Spleen (tissue), 11 donors: ENCODE measurements at regions not wholly inside any gene's neighbourhood (a gene's known extent, or its start where the extent isn't known, plus 50 kb on each side); places are given as distances from the start of the nearest gene placed in this dataset.

ENCODE experiments used
- DNase-seq: peaks from one replicate; pipeline ENCODE4 v3.0.0-alpha.2; 2020
- H3K27ac ChIP-seq, 8 donors: fragments of 200-600 bp; sonication (generic) in 7 of 8; 1 replicate in 4 of 8; 2 replicates in 4 of 8; pipeline versions ENCODE4 v1.5.0 to v1.8.0; 2016 to 2021; ENCODE audit warnings: inconsistent platforms in 4 of 8, mild to moderate bottlenecking in 4 of 8, moderate library complexity in 1 of 8
- H3K27me3 ChIP-seq, 7 donors: fragments of 200-600 bp; sonication (generic) in 6 of 7; replicated peaks in 1 of 7; 1 replicate in 4 of 7; 2 replicates in 3 of 7; pipeline versions ENCODE4 v1.5.0 to v1.8.0; 2016 to 2021; ENCODE audit warnings: inconsistent platforms in 3 of 7, mild to moderate bottlenecking in 1 of 7
- H3K36me3 ChIP-seq, 6 donors: fragments of 200-600 bp; sonication (generic) in 5 of 6; 1 replicate in 4 of 6; 2 replicates in 2 of 6; pipeline versions ENCODE4 v1.5.0 to v1.8.0; 2016 to 2021; ENCODE audit warnings: inconsistent platforms in 2 of 6
- H3K4me1 ChIP-seq, 6 donors: fragments of 200-600 bp; sonication (generic) in 5 of 6; 1 replicate in 3 of 6; 2 replicates in 3 of 6; pipeline versions ENCODE4 v1.5.0 to v1.8.0; 2016 to 2021; ENCODE audit warnings: inconsistent platforms in 3 of 6
- H3K4me3 ChIP-seq, 8 donors: fragments of 200-600 bp; sonication (generic) in 7 of 8; 1 replicate in 4 of 8; 2 replicates in 4 of 8; pipeline versions ENCODE4 v1.5.0 to v1.8.0; 2016 to 2021; ENCODE audit warnings: inconsistent platforms in 4 of 8, mild to moderate bottlenecking in 4 of 8, moderate library complexity in 2 of 8
- H3K9me3 ChIP-seq, 8 donors: fragments of 200-600 bp; sonication (generic) in 7 of 8; 1 replicate in 4 of 8; 2 replicates in 4 of 8; pipeline versions ENCODE4 v1.5.0 to v1.8.0; 2016 to 2021; ENCODE audit warnings: inconsistent platforms in 4 of 8
- CTCF ChIP-seq, 11 experiments: fragments of 200-600 bp in 7 of 11; fragments of 450-650 bp in 4 of 11; sonication (generic) in 4 of 11; IDR thresholded peaks in 8 of 11; conservative IDR thresholded peaks in 3 of 11; 1 replicate in 7 of 11; 2 replicates in 4 of 11; pipeline versions ENCODE4 v1.4.0 to v1.8.0; 2016 to 2021; ENCODE audit warnings: antibody characterized with exemption in 11 of 11, inconsistent platforms in 4 of 11, mild to moderate bottlenecking in 1 of 11
- POLR2A ChIP-seq, 3 donors: fragments of 450-650 bp; IDR thresholded peaks; one replicate each; pipeline ENCODE4 v1.5.1; 2017; ENCODE audit warnings: antibody characterized with exemption in 3 of 3, mild to moderate bottlenecking in 1 of 3
- POLR2AphosphoS5 ChIP-seq, 3 donors: sonication (generic); formaldehyde crosslinking; IDR thresholded peaks; one replicate each; pipeline ENCODE4 v1.5.1; 2017; ENCODE audit warnings: antibody characterized with exemption in 3 of 3
- WGBS, 5 donors: extraction: QIAGEN DNeasy Blood & Tissue Kit in 3 of 5; methylation state at CpG; one replicate each; pipeline versions ENCODE4 v1.1.5 to v1.1.7; 2013 to 2018; 5-methylcytosine and 5-hydroxymethylcytosine counted together
- intact Hi-C: fragments of 100-400 bp; cut with DNase I; formaldehyde crosslinking; loops from one replicate; pipeline ENCODE4 v1.15.0; 2023; ENCODE audit warnings: low total_unique reads
- donor health status: healthy with polysubstance abuse.
- donor health status: DM: no; HTN: no; CAD: no; lungs with moderate emphysema.
- donor health status: DM: no; HTN: no; CAD: no.
- donor health status: Bipolar disorder and iron deficiency.
- donor health status: healthy.
- donor health status: DM: no; HTN: no; CAD: no.
- donor health status: DM: yes; HTN: yes; CAD: no.

GRCh38 chrX:118220509-118220908 lies 103.9 kb upstream of the KLHL13 start:
- TF ChIP-seq POLR2AphosphoS5 (IDR thresholded peaks at IDR 0.05): no peak
- no peak for TF ChIP-seq POLR2A (IDR thresholded peaks at IDR 0.05)
- TF ChIP-seq CTCF (IDR thresholded peaks at IDR 0.05 in 8 of 11, conservative IDR thresholded peaks at IDR 0.05 in 3 of 11): no peak
- no peak for DNase-seq
- Histone ChIP-seq H3K36me3 (no peaks in the 10 kb centered on the region), H3K4me1 (peaks cover 0 to 5% (median 0%) of the 10 kb centered on the region in 6 donors), H3K9me3 (no peaks in the 10 kb centered on the region), H3K27me3 (peaks cover 0 to 6% (median 0%) of the 10 kb centered on the region in 7 donors), H3K4me3 (no peak overlapping the region), H3K27ac (no peak overlapping the region)
- 64 to 92% (median 88%) methylated on average over 1 of the region's 1 CpG for WGBS, 5 donors
- intact Hi-C loops: no loop called here

- intact Hi-C loops: no loop called here
- 47 to 81% (median 58%) methylated on average over 4 of the region's 4 CpGs for WGBS, 5 donors
- Histone ChIP-seq H3K36me3 (no peaks in the 10 kb centered on the region), H3K4me3 (no peak overlapping the region), H3K4me1 (peaks cover 0 to under 1% (median 0%) of the 10 kb centered on the region in 6 donors), H3K9me3 (no peaks in the 10 kb centered on the region), H3K27ac (no peak overlapping the region), H3K27me3 (peaks cover 0 to 6% (median 0%) of the 10 kb centered on the region in 7 donors)
- TF ChIP-seq POLR2AphosphoS5 (IDR thresholded peaks at IDR 0.05) (no peak), POLR2A (IDR thresholded peaks at IDR 0.05) (no peak), CTCF (IDR thresholded peaks at IDR 0.05 in 8 of 11, conservative IDR thresholded peaks at IDR 0.05 in 3 of 11) (no peak)
- no peak for DNase-seq
These were observed 104.7 kb upstream of the KLHL13 start for GRCh38 chrX:118221270-118221669.

GRCh38 chrX:118221733-118222132 lies 105.1 kb upstream of the KLHL13 start:
- Histone ChIP-seq H3K27ac (no peak overlapping the region), H3K9me3 (no peaks in the 10 kb centered on the region), H3K27me3 (peaks cover 0 to 6% (median 0%) of the 10 kb centered on the region in 7 donors), H3K4me1 (no peaks in the 10 kb centered on the region), H3K4me3 (no peak overlapping the region), H3K36me3 (no peaks in the 10 kb centered on the region)
- TF ChIP-seq POLR2AphosphoS5 (IDR thresholded peaks at IDR 0.05) (no peak), POLR2A (IDR thresholded peaks at IDR 0.05) (no peak), CTCF (IDR thresholded peaks at IDR 0.05 in 8 of 11, conservative IDR thresholded peaks at IDR 0.05 in 3 of 11) (no peak)
- DNase-seq: no peak
- WGBS, 5 donors: 51 to 64% (median 60%) methylated on average over 3 of the region's 3 CpGs
- intact Hi-C loops: no loop called here

- Histone ChIP-seq H3K27ac (no peak overlapping the region), H3K36me3 (no peaks in the 10 kb centered on the region), H3K4me3 (no peak overlapping the region), H3K4me1 (no peaks in the 10 kb centered on the region), H3K9me3 (no peaks in the 10 kb centered on the region), H3K27me3 (peaks cover 0 to 6% (median 0%) of the 10 kb centered on the region in 7 donors)
- DNase-seq: no peak
- no peak for TF ChIP-seq POLR2AphosphoS5 (IDR thresholded peaks at IDR 0.05)
- TF ChIP-seq POLR2A (IDR thresholded peaks at IDR 0.05): no peak
- TF ChIP-seq CTCF (IDR thresholded peaks at IDR 0.05 in 8 of 11, conservative IDR thresholded peaks at IDR 0.05 in 3 of 11): no peak
- intact Hi-C loops: no loop called here
These were observed 105.8 kb upstream of the KLHL13 start for GRCh38 chrX:118222421-118222820.
